Effector memory CD4-positive, alpha-beta T cell (primary cell): ENCODE measurements at regions not wholly inside any gene's neighbourhood (a gene's known extent, or its start where the extent isn't known, plus 50 kb on each side); places are given as distances from the start of the nearest gene placed in this dataset.

Source experiments
- DNase-seq, 3 donors: peaks; one replicate each; pipeline ENCODE4 v3.0.0-alpha.2; 2020
- H3K27ac ChIP-seq: 2 replicates; pipeline ENCODE4 v1.7.0; 2013; ENCODE audit warnings: mild to moderate bottlenecking, low read length, moderate library complexity; ENCODE audit not compliant: insufficient read depth, poor library complexity, severe bottlenecking
- H3K27me3 ChIP-seq: replicated peaks from 2 replicates; pipeline ENCODE4 v1.7.0; 2013; ENCODE audit warnings: mild to moderate bottlenecking, low read length; ENCODE audit not compliant: insufficient read depth, control insufficient read depth, poor library complexity, severe bottlenecking
- H3K36me3 ChIP-seq: 2 replicates; pipeline ENCODE4 v1.7.0; 2013; ENCODE audit warnings: mild to moderate bottlenecking, low read length, moderate library complexity; ENCODE audit not compliant: control insufficient read depth, insufficient read depth
- H3K4me1 ChIP-seq: 2 replicates; pipeline ENCODE4 v1.7.0; 2013; ENCODE audit warnings: low read length, mild to moderate bottlenecking; ENCODE audit not compliant: control insufficient read depth, insufficient read depth, poor library complexity, severe bottlenecking
- H3K4me3 ChIP-seq: 2 replicates; pipeline ENCODE4 v1.7.0; 2013; ENCODE audit warnings: low read length, low read depth, mild to moderate bottlenecking; ENCODE audit not compliant: insufficient read depth, poor library complexity, severe bottlenecking
- H3K9me3 ChIP-seq: 2 replicates; pipeline ENCODE4 v1.7.0; 2013; ENCODE audit warnings: mild to moderate bottlenecking, low read length, moderate library complexity; ENCODE audit not compliant: control insufficient read depth

DNA sequence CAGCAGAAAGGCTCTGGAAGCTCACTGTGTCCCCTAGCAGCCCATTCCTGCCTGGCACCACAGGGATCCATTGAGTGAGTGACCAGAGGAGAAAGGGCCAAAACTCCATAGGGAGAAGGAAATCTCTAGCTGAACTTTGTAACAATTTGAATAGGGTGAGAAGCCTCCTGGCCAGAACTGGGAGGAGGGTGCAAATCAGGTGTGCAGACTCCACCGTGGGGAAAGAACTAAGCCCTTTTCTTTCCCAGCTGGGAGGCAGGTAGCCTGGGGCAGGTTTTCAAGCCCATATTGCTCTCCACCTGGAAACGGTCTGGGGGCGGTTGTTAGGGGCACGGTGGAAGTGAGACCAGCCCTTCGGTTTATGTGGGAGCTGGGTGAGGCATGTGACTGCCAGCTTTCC lies 227.2 kb downstream of the SNCA start:
- Histone ChIP-seq H3K27ac (no peak overlapping the region), H3K9me3 (no peaks in the 10 kb centered on the region), H3K4me3 (no peak overlapping the region), H3K27me3 (no peaks in the 10 kb centered on the region), H3K4me1 (no peaks in the 10 kb centered on the region), H3K36me3 (no peaks in the 10 kb centered on the region)
- no peak for DNase-seq

DNA sequence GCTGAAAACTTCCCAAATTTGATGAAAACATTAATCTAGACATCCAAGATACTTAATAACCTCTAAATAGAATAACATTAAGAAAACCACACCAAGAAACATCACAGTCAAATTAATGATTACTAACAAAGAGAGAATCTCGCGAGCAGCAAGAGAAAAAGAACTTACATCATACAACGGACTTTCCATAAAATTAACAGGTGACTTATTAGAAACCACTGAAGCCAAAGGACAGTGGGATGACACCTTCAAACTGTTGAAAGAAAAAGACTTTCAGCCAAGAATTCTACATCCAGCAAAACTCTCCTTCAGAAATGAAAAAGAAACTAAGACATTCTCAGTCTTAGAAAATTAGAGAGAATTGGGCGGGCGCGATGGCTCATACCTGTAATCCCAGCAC lies 232.0 kb downstream of the SNCA start:
- Histone ChIP-seq H3K36me3 (no peaks in the 10 kb centered on the region), H3K27ac (no peak overlapping the region), H3K27me3 (no peaks in the 10 kb centered on the region), H3K4me3 (no peak overlapping the region), H3K9me3 (no peaks in the 10 kb centered on the region), H3K4me1 (no peaks in the 10 kb centered on the region)
- DNase-seq: no peak

DNA sequence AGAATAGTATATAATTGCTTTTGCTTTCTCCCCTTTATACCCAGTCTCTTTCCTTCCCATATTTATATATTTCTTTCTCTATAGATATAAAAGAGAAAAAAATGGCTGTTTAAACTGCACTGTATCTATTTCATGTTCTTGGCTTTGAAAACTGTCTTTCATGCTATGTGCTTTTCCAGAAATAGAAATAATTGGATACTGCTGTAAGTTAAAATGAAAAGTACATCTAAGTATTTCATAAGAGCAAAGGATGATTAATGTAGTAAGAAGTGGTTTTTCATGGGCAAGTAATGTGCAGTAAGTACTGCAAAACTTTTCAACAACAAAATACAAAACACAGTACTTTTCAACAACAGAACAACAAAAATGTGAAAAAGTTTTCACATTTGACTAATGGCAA lies 237.9 kb downstream of the SNCA start:
- no peaks in the 10 kb centered on the region for H3K4me1 ChIP-seq
- no peak for DNase-seq
- no peaks in the 10 kb centered on the region for H3K27me3 ChIP-seq
- H3K36me3 ChIP-seq: no peaks in the 10 kb centered on the region
- no peak overlapping the region for H3K4me3 ChIP-seq
- H3K27ac ChIP-seq: no peak overlapping the region
- no peaks in the 10 kb centered on the region for H3K9me3 ChIP-seq

DNA sequence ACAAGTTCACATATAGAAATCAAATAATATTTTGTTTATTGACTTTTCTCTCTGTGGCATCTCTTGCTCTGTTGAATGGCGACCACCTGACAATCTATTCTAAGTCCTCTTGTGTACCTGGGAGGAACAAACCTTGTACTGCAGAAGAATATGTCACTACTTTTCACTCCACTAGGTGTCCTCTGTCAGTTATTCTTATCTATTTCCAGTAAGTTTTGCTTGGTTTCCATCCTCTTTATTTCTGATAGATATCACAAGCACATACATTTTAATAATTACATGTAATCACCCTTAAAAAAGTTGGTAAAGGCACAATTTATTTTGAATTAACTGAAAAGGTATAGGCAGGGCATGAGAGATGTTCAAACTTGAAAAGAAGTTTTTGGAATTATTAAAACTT lies 238.4 kb downstream of the SNCA start:
- Histone ChIP-seq H3K27me3 (no peaks in the 10 kb centered on the region), H3K4me1 (no peaks in the 10 kb centered on the region), H3K27ac (no peak overlapping the region), H3K9me3 (no peaks in the 10 kb centered on the region), H3K36me3 (no peaks in the 10 kb centered on the region), H3K4me3 (no peak overlapping the region)
- no peak for DNase-seq

DNA sequence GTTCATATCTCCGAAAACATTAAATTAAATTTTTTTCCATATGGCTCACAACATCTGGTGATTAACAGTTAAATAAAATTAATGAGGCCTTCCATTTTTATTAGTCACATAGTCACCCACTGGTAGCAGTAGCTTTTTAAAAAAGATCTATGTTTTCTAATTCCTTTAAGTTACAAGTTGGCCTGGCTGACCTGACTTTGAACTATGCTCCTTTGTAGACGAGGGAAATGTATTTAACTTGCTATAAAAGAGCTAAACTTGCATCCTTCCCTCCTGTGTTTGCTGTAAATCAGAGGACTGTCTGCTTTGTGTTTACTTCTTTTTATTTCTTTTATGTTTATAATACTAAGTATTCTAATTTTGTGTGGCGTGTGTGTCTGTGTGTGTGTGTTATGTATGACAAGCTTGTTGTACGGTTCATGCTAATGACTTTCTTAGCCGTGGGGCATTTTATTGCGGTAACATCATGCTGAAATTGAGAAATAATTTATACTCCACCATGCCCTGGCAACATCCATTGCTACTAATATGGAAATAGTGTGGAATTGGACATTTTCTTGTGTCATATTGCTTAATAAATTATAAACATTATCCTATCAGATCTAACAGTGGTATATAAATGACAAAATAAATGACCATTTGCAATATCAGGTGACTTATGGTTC lies 241.7 kb downstream of the SNCA start:
- DNase-seq: no peak

DNA sequence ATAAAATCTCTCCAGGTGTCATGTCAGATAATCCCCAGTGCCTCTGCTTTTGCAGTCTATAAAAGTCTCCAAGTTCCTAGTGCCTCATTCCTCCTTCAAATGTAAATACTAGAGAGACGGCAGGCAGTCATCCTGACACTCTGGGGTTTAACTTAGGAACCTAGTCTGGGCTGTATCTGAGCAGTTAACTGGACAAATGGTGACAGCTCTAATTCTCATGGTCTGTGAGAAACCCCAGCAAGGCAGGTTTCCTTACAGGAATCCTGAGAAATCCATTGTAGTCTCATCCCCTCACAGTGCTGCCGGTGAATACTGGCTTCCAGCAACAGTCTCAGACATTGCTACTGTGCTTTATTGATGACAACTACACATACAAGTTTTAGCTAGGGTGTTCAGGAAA lies 246.8 kb downstream of the SNCA start:
- H3K4me3 ChIP-seq: no peak overlapping the region
- no peak for DNase-seq
- H3K9me3 ChIP-seq: no peaks in the 10 kb centered on the region
- no peaks in the 10 kb centered on the region for H3K27me3 ChIP-seq
- no peak overlapping the region for H3K27ac ChIP-seq
- no peaks in the 10 kb centered on the region for H3K4me1 ChIP-seq
- no peaks in the 10 kb centered on the region for H3K36me3 ChIP-seq

More for the DNA sequence above, 241.7 kb downstream of the SNCA start:
- H3K9me3 ChIP-seq: no peaks in the 10 kb centered on the region
- no peaks in the 10 kb centered on the region for H3K27me3 ChIP-seq
- no peak overlapping the region for H3K27ac ChIP-seq
- no peaks in the 10 kb centered on the region for H3K4me1 ChIP-seq
- no peak overlapping the region for H3K4me3 ChIP-seq
- no peaks in the 10 kb centered on the region for H3K36me3 ChIP-seq

DNA sequence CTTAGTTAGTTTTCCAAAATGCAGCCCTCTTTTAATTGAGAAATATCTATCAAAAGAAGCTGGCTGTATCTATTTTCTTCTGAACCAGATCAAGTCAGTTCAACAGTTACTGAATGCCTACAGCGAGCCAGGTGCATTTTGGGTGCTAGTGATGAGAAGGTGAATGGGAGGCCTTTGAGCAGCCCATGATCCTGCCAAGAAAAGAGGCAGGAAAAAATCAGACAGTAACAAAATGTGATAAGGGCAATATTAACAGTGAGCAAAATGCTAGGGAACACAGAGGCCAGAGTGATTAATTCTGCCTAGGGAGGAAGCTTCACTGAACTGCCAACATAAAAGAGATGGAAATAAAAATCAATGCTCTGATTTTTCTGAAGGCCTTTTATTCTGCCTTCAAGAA lies 248.5 kb downstream of the SNCA start:
- Histone ChIP-seq H3K27me3 (no peaks in the 10 kb centered on the region), H3K4me1 (no peaks in the 10 kb centered on the region), H3K27ac (no peak overlapping the region), H3K36me3 (no peaks in the 10 kb centered on the region), H3K4me3 (no peak overlapping the region), H3K9me3 (no peaks in the 10 kb centered on the region)
- no peak for DNase-seq

DNA sequence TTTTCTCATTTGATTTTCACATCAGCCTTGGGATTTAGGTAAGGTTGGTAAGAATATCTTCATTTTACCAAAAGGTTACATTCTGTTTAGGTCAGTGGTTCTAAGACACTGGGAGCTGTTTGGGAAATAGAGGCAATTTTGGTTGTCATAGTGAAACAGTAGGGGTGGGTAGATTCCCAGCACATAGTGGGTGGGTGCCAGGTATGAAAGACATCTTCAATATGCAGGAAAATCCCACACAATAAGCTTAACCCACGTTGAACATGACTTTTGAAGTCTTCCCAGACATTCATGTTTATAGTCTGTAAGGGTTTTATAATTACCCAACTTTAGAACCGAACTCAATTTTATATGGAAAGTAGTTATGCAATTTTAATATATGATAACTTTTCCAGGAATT lies 249.6 kb downstream of the SNCA start:
- Histone ChIP-seq H3K9me3 (no peaks in the 10 kb centered on the region), H3K4me1 (no peaks in the 10 kb centered on the region), H3K27ac (no peak overlapping the region), H3K27me3 (no peaks in the 10 kb centered on the region), H3K4me3 (no peak overlapping the region), H3K36me3 (no peaks in the 10 kb centered on the region)
- no peak for DNase-seq

DNA sequence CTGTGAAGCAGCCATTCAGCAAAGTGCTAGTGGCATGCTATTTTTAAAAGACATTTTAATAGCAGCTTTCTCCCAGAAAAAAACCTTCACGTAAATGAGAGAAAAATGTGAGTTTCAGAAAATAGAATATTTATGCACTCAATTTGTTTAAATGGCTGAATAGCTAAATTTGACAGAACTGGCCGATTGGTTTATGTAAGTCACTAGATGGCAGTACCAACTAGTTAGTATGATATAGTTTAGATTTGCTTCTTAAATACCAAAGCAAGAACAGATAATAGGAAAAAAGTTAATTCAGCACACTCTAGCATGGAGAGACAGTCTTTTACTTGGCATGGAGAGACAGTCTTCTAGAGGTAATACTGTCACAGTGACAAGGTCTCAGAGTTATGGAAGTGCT lies 250.1 kb downstream of the SNCA start:
- no peaks in the 10 kb centered on the region for H3K27me3 ChIP-seq
- no peaks in the 10 kb centered on the region for H3K36me3 ChIP-seq
- H3K27ac ChIP-seq: no peak overlapping the region
- no peak for DNase-seq
- H3K9me3 ChIP-seq: no peaks in the 10 kb centered on the region
- H3K4me1 ChIP-seq: no peaks in the 10 kb centered on the region
- H3K4me3 ChIP-seq: no peak overlapping the region

DNA sequence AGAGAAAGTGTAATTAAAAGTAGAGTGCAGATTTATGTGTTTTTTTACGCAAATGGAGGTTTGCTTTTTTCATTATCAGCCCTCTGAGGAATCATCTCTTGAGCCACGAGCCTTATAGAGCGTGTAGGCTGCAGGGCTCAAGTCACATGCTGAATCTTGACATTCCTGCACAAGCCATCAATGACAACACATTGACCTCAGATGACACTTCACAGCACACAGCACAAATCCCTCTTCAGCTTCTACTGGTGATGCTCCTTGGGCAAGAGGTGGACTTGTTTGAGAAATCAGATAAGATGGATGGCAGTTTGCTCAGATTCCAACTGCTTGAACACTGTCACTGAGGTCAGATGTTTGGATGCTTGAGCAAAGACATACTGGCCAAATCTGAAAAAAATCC lies 250.6 kb downstream of the SNCA start:
- Histone ChIP-seq H3K27me3 (no peaks in the 10 kb centered on the region), H3K4me1 (no peaks in the 10 kb centered on the region), H3K36me3 (no peaks in the 10 kb centered on the region), H3K27ac (no peak overlapping the region), H3K4me3 (no peak overlapping the region), H3K9me3 (no peaks in the 10 kb centered on the region)
- DNase-seq: no peak
